ENCODE measurements at regions not wholly inside any gene's neighbourhood (a gene's known extent, or its start where the extent isn't known, plus 50 kb on each side); places are given as distances from the start of the nearest gene placed in this dataset.

DNA sequence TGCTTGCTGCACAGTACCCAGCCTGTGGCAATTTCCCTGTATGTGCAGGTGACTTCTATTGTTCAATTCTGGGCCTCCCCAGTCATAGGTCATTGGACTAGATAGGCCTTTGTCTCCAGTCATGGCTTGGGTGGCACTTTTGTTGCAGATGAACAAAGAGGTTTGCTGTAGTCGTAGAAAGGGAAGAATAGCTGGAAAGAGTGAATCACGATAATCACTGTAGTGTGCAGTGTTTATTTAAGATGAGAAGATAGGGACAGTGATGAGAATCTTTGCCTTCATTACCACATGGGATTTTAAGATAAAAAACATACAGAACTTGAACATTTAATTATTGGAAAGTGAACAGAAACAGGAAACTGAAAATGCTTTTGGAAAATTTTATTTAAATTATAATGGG is 156.1 kb upstream of the CYRIA start:
- no peak overlapping the region for H3K4me3 ChIP-seq (ENCODE audit: low read depth, low read length)
- TF ChIP-seq, protein P1, sequence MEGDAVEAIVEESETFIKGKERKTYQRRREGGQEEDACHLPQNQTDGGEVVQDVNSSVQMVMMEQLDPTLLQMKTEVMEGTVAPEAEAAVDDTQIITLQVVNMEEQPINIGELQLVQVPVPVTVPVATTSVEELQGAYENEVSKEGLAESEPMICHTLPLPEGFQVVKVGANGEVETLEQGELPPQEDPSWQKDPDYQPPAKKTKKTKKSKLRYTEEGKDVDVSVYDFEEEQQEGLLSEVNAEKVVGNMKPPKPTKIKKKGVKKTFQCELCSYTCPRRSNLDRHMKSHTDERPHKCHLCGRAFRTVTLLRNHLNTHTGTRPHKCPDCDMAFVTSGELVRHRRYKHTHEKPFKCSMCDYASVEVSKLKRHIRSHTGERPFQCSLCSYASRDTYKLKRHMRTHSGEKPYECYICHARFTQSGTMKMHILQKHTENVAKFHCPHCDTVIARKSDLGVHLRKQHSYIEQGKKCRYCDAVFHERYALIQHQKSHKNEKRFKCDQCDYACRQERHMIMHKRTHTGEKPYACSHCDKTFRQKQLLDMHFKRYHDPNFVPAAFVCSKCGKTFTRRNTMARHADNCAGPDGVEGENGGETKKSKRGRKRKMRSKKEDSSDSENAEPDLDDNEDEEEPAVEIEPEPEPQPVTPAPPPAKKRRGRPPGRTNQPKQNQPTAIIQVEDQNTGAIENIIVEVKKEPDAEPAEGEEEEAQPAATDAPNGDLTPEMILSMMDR (IDR thresholded peaks at IDR 0.05; ENCODE audit: borderline replicate concordance, insufficient read depth, low read depth, low read length): no peak

DNA sequence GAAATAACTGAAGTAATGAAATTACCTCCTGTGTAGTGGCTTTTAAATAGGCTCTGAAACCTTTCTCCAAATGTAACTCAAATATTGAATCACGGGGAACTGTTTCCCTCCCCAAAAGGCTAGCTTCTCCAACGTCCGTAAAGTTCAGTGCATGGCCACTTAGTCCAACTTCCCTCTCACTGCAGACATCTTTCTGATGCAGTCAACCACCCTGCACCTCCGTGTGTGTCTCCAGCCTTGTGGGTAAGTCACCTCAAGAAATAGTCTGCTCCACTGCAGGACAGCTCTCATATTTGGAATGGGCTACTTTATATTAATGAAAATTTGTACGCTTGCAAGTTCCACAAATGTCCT is 152.5 kb upstream of the CYRIA start:
- H3K4me3 ChIP-seq (ENCODE audit: low read depth, low read length): no peak overlapping the region
- TF ChIP-seq, protein P1 (IDR thresholded peaks at IDR 0.05; ENCODE audit: borderline replicate concordance, insufficient read depth, low read depth, low read length): no peak

DNA sequence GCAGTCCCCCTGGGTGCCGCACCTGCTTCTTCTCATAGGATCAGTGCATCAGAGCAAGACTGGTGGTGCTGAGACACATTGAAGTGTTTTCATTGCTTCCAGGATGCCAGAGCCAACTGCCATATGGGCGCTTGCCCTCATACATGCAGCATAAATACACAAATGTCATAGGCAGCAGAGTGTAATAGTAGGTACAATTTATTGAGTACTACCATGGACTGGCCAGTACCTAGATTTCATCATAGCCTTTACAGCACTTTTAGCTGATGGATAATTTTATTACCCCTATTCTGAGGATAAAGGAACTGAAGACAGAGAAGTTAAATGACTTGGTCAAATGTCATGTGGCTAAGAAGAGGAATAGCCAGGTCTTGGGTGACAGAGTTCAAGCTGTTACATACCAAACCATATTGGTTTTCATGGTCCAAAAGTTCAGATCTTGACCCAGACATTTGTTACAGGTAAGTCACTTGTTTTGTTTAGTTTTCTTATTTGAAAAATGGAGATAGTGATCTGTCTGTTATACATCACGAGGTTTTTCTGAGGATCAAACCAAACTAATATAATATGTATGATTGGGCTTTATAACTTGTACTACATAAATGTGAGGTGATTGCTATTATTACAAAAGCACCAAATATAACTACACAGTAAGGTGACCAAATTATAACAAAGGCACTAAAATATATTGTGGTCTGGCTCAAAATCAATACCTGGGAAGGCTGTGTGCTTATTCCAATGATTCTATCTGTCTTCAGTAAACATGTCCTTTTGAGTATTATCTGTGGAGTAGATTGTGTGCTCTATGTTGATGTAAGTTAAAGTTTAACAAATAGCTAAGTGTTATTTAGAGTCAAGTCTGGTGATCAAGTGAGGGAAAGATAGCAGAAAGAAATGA is 151.9 kb upstream of the CYRIA start:
- no peak overlapping the region for H3K4me3 ChIP-seq (ENCODE audit: low read depth, low read length)
- TF ChIP-seq, protein P1 (IDR thresholded peaks at IDR 0.05; ENCODE audit: borderline replicate concordance, insufficient read depth, low read depth, low read length): no peak

GRCh38 chr2:16816522-16816921 is 150.9 kb upstream of the CYRIA start:
- TF ChIP-seq, protein P1 (IDR thresholded peaks at IDR 0.05; ENCODE audit: borderline replicate concordance, insufficient read depth, low read depth, low read length): no peak
- H3K4me3 ChIP-seq (ENCODE audit: low read depth, low read length): no peak overlapping the region

- TF ChIP-seq, protein P1 (IDR thresholded peaks at IDR 0.05; ENCODE audit: borderline replicate concordance, insufficient read depth, low read depth, low read length): no peak
- H3K4me3 ChIP-seq (ENCODE audit: low read depth, low read length): no peak overlapping the region
These were observed 150.4 kb upstream of the CYRIA start for GRCh38 chr2:16816016-16816415.

DNA sequence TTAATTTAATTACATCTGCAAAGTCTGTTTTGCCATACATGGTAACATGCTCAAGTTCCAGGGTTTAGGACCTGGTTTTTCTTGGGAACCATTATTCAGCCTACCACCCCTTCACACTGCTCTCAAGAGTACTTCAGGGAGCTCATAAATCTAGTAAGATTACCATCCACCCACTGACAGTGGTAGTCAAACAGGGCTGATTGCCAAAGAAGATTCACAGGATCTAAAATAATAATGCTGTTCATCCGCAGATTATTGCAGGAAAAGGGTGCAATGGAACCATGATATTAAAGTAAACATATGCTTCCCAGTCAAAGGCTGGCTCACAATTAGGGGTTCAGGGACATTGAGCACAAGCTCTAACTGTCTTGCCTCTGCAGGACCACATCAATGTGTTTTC is 148.0 kb upstream of the CYRIA start:
- H3K4me3 ChIP-seq (ENCODE audit: low read depth, low read length): no peak overlapping the region
- TF ChIP-seq, protein P1 (IDR thresholded peaks at IDR 0.05; ENCODE audit: borderline replicate concordance, insufficient read depth, low read depth, low read length): no peak

GRCh38 chr2:16798472-16798871 is 132.8 kb upstream of the CYRIA start:
- TF ChIP-seq, protein P1 (IDR thresholded peaks at IDR 0.05; ENCODE audit: borderline replicate concordance, insufficient read depth, low read depth, low read length): no peak
- H3K4me3 ChIP-seq (ENCODE audit: low read depth, low read length): no peak overlapping the region
